ENCODE measurements at regions not wholly inside any gene's neighbourhood (a gene's known extent, or its start where the extent isn't known, plus 50 kb on each side); places are given as distances from the start of the nearest gene placed in this dataset.

- TF ChIP-seq CTCF (IDR thresholded peaks at IDR 0.05) (no peak), POLR2AphosphoS5 (IDR thresholded peaks at IDR 0.05) (no peak)
These were observed 188.4 kb downstream of the MTCL1 start for GRCh38 chr18:8893628-8894231.

All from prostate gland (tissue), 2 donors.